ENCODE measurements at regions not wholly inside any gene's neighbourhood (a gene's known extent, or its start where the extent isn't known, plus 50 kb on each side); places are given as distances from the start of the nearest gene placed in this dataset.

- DNase-seq (ENCODE audit: low read depth) = no peak
- in situ Hi-C loops (cut with HindIII; ENCODE audit: low pct_unique_long_range_greater_than_20kb, low sequenced_read_pairs) = no loop called here
Observed at GRCh38 chr1:201608635-201609395, 69.9 kb downstream of the NAV1 start.

- DNase-seq (ENCODE audit: low read depth) = no peak
- in situ Hi-C loops (cut with HindIII; ENCODE audit: low pct_unique_long_range_greater_than_20kb, low sequenced_read_pairs) = no loop called here
Observed at GRCh38 chr1:201609661-201610318, 70.9 kb downstream of the NAV1 start.

GRCh38 chr1:201610858-201611257 lies 71.9 kb downstream of the NAV1 start:
- no peak for DNase-seq (ENCODE audit: low read depth)
- in situ Hi-C loops (cut with HindIII; ENCODE audit: low pct_unique_long_range_greater_than_20kb, low sequenced_read_pairs) = no loop called here

- in situ Hi-C loops (cut with HindIII; ENCODE audit: low pct_unique_long_range_greater_than_20kb, low sequenced_read_pairs) = no loop called here
- DNase-seq (ENCODE audit: low read depth) = no peak
Observed at GRCh38 chr1:201612645-201613044, 73.7 kb downstream of the NAV1 start.

- in situ Hi-C loops (cut with HindIII; ENCODE audit: low pct_unique_long_range_greater_than_20kb, low sequenced_read_pairs) = no loop called here
- DNase-seq (ENCODE audit: low read depth) = no peak
Observed at GRCh38 chr1:201614262-201615015, 75.5 kb downstream of the NAV1 start.

GRCh38 chr1:201617157-201617556 lies 78.2 kb downstream of the NAV1 start:
- no peak for DNase-seq (ENCODE audit: low read depth)
- in situ Hi-C loops (cut with HindIII; ENCODE audit: low pct_unique_long_range_greater_than_20kb, low sequenced_read_pairs) = no loop called here

- in situ Hi-C loops (cut with HindIII; ENCODE audit: low pct_unique_long_range_greater_than_20kb, low sequenced_read_pairs) = no loop called here
- DNase-seq (ENCODE audit: low read depth) = no peak
Observed at GRCh38 chr1:201618389-201618788, 79.5 kb downstream of the NAV1 start.

- no peak for DNase-seq (ENCODE audit: low read depth)
- in situ Hi-C loops (cut with HindIII; ENCODE audit: low pct_unique_long_range_greater_than_20kb, low sequenced_read_pairs) = no loop called here
Observed at GRCh38 chr1:201618905-201619304, 80.0 kb downstream of the NAV1 start.

GRCh38 chr1:201619513-201619912 lies 80.6 kb downstream of the NAV1 start:
- no peak for DNase-seq (ENCODE audit: low read depth)
- in situ Hi-C loops (cut with HindIII; ENCODE audit: low pct_unique_long_range_greater_than_20kb, low sequenced_read_pairs) = no loop called here

GRCh38 chr1:201622353-201622752 lies 83.4 kb downstream of the NAV1 start:
- DNase-seq (ENCODE audit: low read depth) = no peak
- in situ Hi-C loops (cut with HindIII; ENCODE audit: low pct_unique_long_range_greater_than_20kb, low sequenced_read_pairs) = no loop called here

GRCh38 chr1:201622824-201623223 lies 83.9 kb downstream of the NAV1 start:
- no peak for DNase-seq (ENCODE audit: low read depth)
- in situ Hi-C loops (cut with HindIII; ENCODE audit: low pct_unique_long_range_greater_than_20kb, low sequenced_read_pairs) = no loop called here

- in situ Hi-C loops (cut with HindIII; ENCODE audit: low pct_unique_long_range_greater_than_20kb, low sequenced_read_pairs) = no loop called here
- DNase-seq (ENCODE audit: low read depth) = no peak
Observed at GRCh38 chr1:201624741-201625225, 85.9 kb downstream of the NAV1 start.

- DNase-seq (ENCODE audit: low read depth) = peak; percentile 59
- in situ Hi-C loops (cut with HindIII; ENCODE audit: low pct_unique_long_range_greater_than_20kb, low sequenced_read_pairs) = no loop called here
Observed at GRCh38 chr1:201625226-201625761, 86.4 kb downstream of the NAV1 start.

- no peak for DNase-seq (ENCODE audit: low read depth)
- in situ Hi-C loops (cut with HindIII; ENCODE audit: low pct_unique_long_range_greater_than_20kb, low sequenced_read_pairs) = no loop called here
Observed at GRCh38 chr1:201625851-201626251, 86.9 kb downstream of the NAV1 start.

GRCh38 chr1:201626629-201627275 lies 87.8 kb downstream of the NAV1 start:
- in situ Hi-C loops (cut with HindIII; ENCODE audit: low pct_unique_long_range_greater_than_20kb, low sequenced_read_pairs) = no loop called here

GRCh38 chr1:201628490-201628889 lies 89.6 kb downstream of the NAV1 start:
- in situ Hi-C loops (cut with HindIII; ENCODE audit: low pct_unique_long_range_greater_than_20kb, low sequenced_read_pairs) = no loop called here
- no peak for DNase-seq (ENCODE audit: low read depth)

More at GRCh38 chr1:201626629-201627275, 87.8 kb downstream of the NAV1 start:
- DNase-seq (ENCODE audit: low read depth) = no peak

GRCh38 chr1:201630582-201630981 lies 91.7 kb downstream of the NAV1 start:
- in situ Hi-C loops (cut with HindIII; ENCODE audit: low pct_unique_long_range_greater_than_20kb, low sequenced_read_pairs) = no loop called here
- DNase-seq (ENCODE audit: low read depth) = no peak

GRCh38 chr1:201631037-201631436 lies 92.1 kb downstream of the NAV1 start:
- no peak for DNase-seq (ENCODE audit: low read depth)
- in situ Hi-C loops (cut with HindIII; ENCODE audit: low pct_unique_long_range_greater_than_20kb, low sequenced_read_pairs) = no loop called here
